Posterior cingulate gyrus (tissue), 11 donors: ENCODE measurements at regions not wholly inside any gene's neighbourhood (a gene's known extent, or its start where the extent isn't known, plus 50 kb on each side); places are given as distances from the start of the nearest gene placed in this dataset.

Source experiments
- DNase-seq, 10 donors: peaks; one replicate each; pipeline versions ENCODE4 v3.0.0 to v3.0.0-alpha.2; 2020 to 2021; ENCODE audit warnings: mixed read lengths in 3 of 10
- intact Hi-C: fragments of 100-400 bp; cut with DNase I; formaldehyde crosslinking; loops from one replicate; pipeline ENCODE4 v1.15.1; 2023

DNA sequence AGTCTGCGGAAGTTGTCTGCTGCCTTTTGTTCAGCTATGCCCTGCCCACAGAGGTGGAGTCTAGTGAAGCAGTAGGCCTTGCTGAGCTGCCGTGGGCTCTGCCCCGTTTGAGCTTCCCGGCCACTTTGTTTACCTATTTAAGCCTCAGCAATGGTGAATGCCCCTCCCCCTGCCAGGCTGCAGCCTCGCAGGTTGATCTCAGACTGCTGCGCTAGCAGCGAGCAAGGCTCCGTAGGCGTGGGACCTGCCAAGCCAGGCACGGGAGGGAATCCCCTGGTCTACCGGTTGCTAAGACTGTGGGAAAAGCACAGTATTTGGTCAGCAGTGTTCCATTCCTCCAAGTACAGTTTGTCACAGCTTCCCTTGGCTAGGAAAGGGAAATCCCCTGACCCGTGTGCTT lies 143.6 kb downstream of the DYRK2 start:
- intact Hi-C loops: no loop called here
- peak in 1 of 10 donors; percentile 32 for DNase-seq

DNA sequence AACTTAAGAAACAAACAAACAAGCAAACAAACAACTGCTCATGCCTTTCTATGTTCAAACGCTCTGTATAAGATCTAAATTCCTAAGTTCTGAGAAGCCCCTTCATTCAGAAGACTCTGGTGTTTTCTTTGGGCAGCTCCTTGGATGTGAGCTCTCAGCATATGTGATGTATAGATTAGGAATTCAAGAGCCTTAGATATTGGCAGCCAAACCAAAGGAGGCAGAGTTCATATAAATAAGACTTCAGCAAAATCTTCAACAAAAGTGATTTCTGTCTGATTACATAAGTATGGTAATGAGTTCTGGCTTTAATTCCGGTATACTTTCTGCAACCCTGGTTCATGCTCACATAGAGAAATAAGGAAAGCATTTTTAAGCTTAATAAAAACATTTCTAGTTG lies 145.6 kb downstream of the DYRK2 start:
- intact Hi-C loops: no loop called here

DNA sequence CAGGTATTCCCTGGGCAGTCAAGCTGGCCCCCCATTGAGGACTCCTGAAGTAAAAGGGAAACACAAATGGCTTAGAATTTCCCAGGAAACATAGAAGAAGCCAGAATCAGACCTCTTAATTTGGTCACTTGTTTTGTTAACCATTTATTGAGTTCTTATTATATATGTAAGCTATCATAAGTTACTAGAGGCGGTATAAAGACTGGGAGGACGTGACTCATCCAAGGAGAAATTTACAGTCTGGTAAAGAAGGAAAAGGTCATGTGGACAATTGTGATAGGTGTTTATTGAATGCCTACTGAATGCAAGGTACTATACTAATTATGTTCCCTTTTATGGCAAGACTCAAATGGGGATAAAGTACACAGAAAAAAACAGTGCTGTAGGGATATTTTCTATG lies 146.7 kb downstream of the DYRK2 start:
- intact Hi-C loops: no loop called here
- DNase-seq: no peak

More for the DNA sequence above, 145.6 kb downstream of the DYRK2 start:
- DNase-seq: no peak

DNA sequence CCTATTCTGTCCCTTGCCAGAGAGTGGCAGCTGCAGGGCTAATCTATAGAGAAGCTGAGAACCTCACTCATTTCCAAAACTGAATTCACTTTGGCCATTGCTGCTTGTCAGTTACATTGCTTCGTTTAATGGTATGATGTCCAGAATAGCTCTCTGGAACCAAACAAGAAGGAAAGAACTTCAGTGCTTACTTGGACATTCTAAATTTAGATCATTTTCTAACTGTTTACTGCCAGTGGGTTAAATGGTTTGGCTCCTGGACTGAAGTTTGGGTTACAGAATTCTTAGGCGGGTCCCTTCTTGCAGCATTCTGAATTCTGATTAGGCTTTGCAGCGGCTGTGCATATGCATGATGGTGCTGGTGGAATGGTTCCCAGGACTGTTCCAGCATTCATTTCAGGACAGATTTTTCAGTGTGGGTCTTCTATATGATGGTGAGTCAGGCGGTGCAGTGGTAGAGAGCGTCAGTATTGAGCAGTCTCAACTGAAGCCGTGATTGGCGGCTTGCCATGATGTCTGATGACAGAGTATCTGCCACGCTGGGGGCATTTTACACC lies 148.7 kb downstream of the DYRK2 start:
- DNase-seq: peak in 6 of 10 donors; percentile 6 to 68 (median 34)

DNA sequence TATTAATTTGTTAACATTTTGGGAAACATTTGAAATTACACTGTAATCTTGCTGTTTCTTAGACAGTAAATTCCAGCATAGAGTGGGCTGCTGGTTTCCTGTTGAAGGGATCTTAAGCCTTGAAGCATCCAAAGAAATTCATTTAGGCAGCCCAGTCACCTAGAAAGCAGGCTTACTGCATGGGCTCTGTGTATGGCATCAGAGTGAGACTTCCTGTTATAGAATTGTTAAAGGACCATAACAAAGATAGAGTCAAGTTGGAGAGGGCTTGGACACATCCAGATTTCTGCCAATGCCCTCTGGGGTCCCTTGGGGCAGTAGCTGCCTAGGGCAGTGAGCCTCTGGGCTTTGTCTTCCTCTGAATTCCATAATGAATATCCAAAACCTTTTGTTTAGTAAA lies 149.2 kb downstream of the DYRK2 start:
- intact Hi-C loops: no loop called here
- no peak for DNase-seq

More for the DNA sequence above, 148.7 kb downstream of the DYRK2 start:
- intact Hi-C loops: no loop called here

DNA sequence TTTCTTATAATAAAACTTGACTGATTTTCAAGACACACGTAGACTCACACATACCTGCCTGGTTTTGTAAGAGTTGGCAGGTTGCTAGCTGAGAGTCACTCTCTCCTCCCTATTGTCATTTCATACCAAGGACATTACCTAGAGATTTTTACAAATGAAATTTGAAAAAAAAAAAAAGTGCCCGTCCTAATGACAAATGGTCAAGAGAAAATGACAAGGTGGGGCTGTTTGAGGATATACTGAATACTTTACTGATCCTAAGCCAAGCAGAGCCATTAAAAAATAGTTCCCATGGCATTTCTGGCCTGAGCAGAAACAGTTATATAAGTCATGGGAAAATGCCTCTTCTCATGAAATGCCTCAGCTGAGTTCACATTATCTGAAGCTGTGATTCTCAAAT lies 150.2 kb downstream of the DYRK2 start:
- DNase-seq: no peak
- intact Hi-C loops: no loop called here

DNA sequence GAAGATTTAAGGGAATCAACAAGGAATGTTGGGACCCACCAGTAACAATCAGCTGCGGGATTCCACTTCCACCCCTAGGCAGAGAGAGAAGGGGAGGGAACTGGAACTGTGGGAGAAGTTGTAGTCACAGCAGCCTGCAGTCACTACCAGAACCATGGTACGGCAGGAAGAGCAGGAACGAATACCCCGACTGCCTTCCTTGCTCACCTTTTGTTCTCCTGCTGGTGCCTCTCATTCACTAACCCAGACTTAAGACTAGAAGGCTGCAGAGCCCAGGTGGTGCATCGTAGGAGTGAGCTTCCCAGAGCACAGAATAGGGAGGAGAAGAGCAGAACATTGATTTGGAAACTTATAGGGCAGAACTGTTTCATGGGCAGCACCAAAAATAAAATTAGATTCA lies 154.2 kb downstream of the DYRK2 start:
- intact Hi-C loops: no loop called here
- no peak for DNase-seq

DNA sequence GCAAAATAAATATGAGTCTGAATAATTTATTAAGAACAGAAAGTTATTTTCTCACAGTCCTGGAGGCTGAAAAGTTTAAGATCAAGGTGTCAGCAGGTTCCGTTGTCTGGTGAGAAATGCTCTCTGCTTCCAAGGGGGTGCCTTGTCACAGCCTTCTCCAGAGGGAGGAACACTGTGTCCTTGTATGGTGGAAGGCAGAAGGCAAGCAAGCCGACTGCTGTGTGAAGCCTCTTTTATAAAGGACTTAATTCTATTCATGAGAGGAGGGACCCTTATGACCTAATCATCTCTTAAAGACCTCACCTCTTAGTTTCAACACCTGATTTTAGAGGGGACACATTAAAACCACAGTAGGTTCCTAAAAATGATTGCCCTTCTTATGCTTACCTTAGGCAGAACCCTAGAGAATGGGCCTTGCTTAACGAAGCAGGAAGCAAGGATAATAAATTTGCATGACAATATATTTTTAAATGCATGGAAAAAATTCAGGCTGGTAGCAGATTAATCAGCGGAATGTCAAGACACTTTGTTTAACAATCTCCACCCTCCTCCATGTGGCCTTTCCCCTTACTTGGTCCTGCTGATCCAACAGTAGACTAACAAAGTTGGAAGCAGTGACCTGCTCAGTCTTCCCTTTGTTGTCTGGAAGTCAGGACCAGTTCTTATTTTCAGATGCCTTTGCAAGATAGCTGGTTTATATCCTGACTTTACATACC lies 154.9 kb downstream of the DYRK2 start:
- intact Hi-C loops: no loop called here
- no peak for DNase-seq

DNA sequence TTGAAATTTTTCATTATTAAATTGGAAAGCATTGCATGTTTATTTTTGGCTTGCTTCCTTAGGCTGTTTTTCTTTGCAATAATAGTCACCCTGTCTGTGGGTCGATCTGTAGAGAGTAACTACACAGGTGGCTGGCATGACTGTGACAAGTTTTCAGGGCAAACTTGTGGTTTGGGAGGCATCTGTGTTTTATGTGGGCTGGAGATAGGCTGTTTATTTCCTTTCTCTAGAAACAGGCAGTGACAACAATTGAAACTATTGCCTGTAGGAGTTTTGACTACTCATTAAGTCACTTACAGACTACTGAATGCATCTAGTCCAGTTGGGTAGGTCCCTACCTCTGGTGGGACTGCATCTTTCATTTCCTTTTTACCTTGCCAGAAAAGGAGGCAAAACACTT lies 155.6 kb downstream of the DYRK2 start:
- DNase-seq: no peak
- intact Hi-C loops: no loop called here

DNA sequence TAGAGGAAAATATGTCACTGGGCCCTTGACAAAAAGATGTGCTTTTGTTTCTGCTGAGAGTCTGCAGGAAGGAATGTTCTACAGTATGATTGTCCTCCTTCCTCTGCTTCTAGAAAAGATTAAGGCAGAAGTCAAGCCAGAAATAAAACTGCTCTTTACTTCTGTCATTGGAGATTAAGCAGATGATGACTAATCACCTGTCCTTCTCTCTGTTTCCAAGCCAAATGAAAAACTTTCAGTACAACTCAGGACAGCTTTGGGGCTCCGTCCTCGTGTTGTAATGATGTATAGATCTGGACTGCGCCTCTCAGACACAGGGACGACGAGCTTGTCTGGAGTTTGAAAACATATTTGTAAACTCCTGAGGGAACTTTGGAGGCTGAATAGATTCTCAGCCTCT lies 159.3 kb downstream of the DYRK2 start:
- DNase-seq: no peak
- intact Hi-C loops: no loop called here

DNA sequence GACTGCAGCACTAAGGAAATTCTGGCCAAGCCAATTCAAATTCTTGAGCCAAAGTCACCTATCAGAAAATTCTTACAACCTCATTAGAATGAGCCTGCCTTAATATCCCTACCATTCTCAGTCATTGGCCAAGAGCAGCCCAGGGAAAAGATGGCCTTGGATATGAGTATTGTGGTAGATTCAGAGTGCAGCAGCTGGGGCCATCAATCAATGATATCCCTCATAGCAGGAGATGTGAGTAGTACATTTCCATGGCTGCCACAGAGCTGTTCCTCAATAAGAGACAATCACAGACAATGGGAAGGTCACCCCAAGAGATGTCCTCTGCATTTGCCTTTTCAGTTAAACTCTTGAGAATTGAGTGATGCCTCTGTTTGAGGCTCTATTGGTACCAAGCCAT lies 161.6 kb downstream of the DYRK2 start:
- no peak for DNase-seq
- intact Hi-C loops: no loop called here

DNA sequence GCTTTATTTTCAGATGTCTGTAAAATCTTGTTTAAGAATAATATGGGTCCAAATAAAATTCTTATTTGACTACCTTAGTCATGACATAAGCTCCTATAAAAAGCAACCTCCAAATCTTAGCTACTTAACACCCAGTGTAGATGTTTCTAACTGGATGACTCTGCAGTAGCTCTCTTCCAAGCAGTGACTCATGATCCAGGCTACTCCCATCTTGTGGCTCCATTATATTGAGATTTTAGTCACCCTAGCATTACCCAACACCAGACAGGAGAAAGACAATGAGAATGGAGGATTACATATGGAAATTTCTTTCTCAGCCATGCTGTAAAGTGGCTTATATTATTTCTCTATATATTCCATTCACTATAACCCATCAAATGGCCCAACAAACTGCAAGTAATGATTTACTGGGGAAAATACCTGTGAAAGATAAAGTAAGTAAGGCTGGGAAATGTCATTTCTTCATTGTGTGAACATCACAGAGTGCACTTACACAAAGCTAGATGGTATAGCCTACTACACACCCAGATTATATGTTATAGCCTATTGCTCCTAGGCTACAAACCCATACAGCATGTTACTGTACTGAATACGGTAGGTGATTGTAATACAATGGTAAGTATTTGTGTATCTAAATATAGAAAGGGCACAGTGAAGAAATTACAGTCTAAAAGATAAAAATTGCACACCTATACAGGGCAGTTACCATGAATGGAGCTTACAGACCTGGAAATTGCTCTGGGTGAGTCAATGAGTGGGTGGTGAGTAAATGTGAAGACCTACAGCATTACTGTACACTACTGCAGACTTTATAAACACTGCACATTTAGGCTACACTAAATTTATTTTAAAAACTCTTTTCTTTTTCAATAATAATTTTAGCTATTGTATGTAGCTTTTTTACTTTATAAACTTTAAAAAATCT lies 163.2 kb downstream of the DYRK2 start:
- DNase-seq: no peak
- intact Hi-C loops: no loop called here

DNA sequence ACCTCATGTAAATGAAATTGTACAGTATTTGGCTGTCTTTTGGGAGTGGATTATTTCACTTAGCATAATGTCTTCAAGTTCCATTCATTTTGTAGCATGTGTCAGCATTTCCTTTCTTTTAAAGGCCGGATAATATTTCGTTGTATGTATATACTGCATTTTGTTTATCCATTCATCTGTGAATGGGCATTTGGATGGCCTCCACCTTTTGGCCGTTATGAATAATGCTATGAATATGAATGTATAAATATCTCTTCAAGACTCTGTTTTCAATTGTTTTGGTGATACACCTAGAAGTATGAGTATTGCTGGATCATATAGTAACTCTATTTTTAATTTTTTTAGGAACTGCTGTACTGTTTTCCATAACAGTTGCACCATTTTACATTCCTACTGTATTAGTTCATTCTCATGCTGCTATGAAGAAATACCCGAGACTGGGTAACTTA lies 164.9 kb downstream of the DYRK2 start:
- no peak for DNase-seq
- intact Hi-C loops: no loop called here

DNA sequence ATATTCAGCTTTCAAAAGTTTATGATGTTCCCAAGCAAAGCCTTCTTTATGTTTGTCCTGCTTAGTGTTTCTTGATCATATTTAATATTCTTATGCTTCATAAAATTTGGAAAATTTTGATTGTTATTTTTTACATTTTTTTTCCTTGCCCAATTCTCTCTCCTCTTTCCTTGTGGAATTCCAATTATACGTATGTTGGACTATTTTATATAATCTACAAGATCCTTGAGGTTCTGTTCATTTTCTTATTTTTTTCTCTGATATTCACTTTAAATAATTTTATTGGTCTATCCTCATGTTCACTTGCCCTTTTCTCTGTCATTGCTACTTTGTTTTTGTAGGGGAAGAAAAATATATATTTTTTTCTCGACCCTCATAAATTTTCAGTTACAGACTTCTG lies 167.7 kb downstream of the DYRK2 start:
- intact Hi-C loops: no loop called here
- no peak for DNase-seq

DNA sequence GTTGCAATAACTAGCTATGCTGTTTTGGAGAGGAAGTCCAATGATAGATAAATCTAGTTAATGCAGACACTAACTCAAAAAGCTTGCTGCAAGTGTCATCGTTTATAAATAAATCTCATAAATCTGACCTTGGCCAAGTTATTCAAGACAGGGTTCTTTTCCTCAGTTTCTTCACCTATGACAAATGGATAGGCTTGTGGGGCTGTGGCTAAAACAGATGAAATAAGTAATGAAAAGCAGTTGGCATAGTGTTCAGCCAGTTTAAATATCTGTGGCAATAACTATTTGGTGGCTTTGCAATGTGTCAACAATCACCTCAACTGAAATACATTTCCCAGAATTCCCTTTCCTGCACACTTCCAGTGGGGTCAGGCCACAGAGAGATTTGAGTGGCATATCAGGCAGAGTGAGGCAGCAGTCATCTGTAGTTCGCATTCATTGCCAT lies 169.9 kb downstream of the DYRK2 start:
- intact Hi-C loops: no loop called here
- no peak for DNase-seq

DNA sequence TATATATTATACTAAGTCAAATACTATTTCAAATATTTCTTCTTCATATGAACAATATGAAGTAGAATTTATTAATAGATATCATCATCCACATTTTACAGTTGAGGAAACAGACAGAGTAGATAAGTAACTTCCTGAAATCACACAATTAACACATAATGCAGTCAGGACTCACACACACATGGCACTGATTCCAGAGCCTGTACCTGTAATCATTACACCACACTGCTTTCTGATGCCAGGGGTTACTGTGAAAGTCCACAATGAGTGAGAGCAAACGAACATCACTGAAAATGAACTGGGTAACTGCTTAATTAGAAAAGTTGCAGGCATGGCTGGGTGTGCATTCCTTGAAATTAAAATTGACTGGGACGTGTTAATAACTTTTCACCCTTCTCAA lies 169.3 kb upstream of the IFNG-AS1 start:
- intact Hi-C loops: no loop called here
- DNase-seq: no peak

DNA sequence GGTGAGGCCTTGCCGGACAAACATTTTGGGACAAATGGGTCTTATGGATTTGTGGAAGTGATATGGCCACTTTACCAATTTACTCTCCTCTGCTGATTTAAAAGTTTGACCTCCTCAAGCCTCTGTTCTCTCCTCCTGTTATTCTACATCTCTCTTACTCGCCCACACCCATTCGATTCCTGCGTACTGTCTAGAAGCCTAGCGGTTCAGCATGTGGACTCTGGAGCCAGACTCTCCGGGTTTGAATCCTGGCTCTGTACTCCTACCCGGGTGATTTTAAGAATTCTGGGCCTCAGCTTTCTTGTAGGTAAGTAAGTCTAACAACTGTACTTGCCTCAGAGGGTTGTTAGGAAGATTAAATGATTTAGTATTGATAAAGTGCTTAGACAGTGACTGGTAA lies 168.6 kb upstream of the IFNG-AS1 start:
- DNase-seq: peak in 1 of 10 donors; percentile 39
- intact Hi-C loops: no loop called here

DNA sequence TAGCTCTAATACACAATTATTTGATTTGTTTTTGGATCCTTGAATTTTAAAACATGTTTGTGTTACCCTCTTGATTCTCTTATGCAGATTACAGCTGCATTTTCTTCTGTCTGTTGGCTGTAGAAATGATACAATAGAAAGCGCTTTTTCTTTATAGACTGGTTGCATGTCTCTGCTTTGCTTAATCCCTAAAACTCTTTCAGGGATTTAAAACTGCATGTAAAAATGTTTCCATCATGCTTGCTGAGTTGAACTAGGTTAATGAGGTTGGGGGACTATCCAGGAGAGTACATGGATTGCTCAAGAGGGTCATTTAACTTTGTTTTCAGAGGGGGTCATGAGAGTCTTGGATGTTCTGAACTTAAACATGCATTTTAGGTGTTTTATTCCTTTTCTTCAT lies 166.4 kb upstream of the IFNG-AS1 start:
- intact Hi-C loops: no loop called here
- no peak for DNase-seq

DNA sequence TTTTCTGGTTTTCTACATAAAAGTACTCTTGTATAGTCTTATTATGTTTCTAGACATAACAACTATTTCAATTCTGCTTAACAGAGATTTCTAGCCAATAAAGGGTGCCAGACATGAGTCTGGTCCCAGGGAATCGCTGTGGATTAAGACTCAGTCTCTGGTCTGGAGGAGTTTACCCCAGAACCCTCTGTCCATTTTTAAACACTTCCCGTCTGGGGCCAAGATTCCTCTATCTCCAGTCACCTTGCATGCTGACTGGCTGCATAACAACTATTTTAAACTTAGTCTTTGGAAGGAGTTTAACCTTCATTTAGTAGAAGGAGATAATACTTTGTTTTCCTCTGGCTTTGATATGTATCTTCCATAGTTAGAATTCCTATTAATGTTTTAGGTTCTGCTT lies 163.1 kb upstream of the IFNG-AS1 start:
- no peak for DNase-seq
- intact Hi-C loops: no loop called here

DNA sequence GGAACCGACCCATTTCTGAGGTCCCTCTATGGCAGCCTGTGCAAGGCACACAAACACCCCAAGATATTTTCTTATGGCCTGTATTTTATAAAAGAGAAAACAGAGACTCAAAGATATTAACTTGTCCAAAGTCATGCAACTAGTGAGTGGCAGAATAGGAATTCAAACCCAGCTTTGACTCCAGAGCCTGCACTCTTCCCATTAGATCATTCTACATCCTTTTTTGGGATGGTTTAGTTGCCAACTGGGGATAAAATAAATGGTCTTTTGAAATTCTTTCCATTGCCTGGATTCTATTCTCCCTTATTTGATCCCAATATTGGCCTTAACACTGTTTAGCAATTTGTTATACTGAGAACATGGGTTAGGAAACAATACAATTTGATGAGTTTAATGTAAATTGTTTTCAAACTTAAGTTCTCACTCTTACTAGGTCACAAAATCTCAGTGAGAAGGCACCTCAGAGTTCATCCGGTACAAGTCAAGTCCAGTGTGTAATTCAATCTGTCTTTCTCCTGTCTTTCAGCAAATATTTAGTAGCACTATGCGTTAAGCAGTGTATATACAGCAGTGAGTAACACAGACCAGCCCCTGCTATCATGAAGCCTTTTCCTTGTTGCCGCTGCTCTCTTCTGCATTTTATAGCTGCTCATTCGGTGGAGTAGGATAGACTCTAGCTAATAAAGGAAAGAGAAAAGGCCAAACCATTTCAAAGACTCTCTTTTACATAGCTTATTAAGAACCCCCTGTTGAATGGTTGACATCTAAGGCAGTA lies 162.1 kb upstream of the IFNG-AS1 start:
- DNase-seq: no peak
- intact Hi-C loops: no loop called here
